ENCODE measurements at regions not wholly inside any gene's neighbourhood (a gene's known extent, or its start where the extent isn't known, plus 50 kb on each side); places are given as distances from the start of the nearest gene placed in this dataset.

DNA sequence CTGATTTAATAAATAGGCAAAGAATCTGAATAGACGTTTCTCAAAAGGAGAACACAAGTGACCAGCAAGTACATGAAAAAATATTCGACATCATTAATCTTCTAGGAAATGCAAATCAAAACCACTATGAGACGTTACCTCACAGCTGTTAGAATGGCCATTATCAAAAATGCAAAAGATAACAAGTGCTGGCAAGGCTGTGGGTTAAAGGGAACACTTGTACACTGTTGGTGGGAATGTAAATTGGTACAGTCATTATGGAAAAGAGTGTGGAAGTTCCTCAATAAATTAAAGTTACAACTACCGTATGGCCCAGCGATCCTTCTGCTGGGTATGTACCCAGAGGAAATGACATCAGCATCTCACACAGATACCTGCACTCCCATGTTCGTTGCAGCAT, 253.9 kb upstream of the BMP2 start:
- no peaks in the 10 kb centered on the region for H3K4me1 Mint-ChIP-seq (ENCODE audit: low read depth)
- no peaks in the 10 kb centered on the region for H3K27me3 Mint-ChIP-seq (ENCODE audit: insufficient read depth)

GRCh38 chr20:6509374-6509773, 258.1 kb upstream of the BMP2 start:
- Mint-ChIP-seq H3K4me3 (no peak overlapping the region), H3K4me1 (ENCODE audit: low read depth) (no peaks in the 10 kb centered on the region), H3K27ac (no peak overlapping the region), H3K36me3 (ENCODE audit: low read depth) (peaks cover 5% of the 10 kb centered on the region; the same call in 1 of the 2 replicates), H3K9me3 (peaks cover 38% of the 10 kb centered on the region), H3K27me3 (ENCODE audit: insufficient read depth) (no peaks in the 10 kb centered on the region)
- no peak for TF ChIP-seq CTCF (IDR thresholded peaks at IDR 0.05)
- no peak for DNase-seq

More for the DNA sequence above, 253.9 kb upstream of the BMP2 start:
- TF ChIP-seq CTCF (IDR thresholded peaks at IDR 0.05), result no peak
- Mint-ChIP-seq H3K27ac (no peak overlapping the region), H3K36me3 (ENCODE audit: low read depth) (peaks cover 5% of the 10 kb centered on the region; the same call in 1 of the 2 replicates), H3K4me3 (no peak overlapping the region), H3K9me3 (peaks cover 28% of the 10 kb centered on the region)
- no peak for DNase-seq

DNA sequence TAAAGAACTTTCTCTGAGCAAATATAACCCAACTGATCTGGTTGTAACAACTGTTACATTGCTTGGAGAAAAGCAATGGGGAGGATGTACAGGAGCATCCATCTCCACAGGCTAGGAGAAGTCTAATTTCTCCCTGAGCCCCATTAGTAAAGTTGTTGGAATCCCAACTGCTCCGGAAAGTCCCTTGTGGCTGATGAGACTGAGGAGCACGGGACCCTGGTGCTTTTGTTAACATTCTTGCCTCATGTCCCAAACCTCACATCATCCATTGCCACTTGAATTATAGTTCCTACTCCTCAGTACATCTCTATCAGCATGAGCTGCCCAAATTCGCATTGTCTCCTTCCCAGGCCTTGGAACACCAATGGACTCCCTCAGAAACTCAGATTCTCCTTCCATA, 260.6 kb upstream of the BMP2 start:
- peaks cover 5% of the 10 kb centered on the region; the same call in 1 of the 2 replicates for H3K36me3 Mint-ChIP-seq (ENCODE audit: low read depth)
- H3K4me1 Mint-ChIP-seq (ENCODE audit: low read depth), result no peaks in the 10 kb centered on the region
- H3K27me3 Mint-ChIP-seq (ENCODE audit: insufficient read depth), result no peaks in the 10 kb centered on the region
- no peak overlapping the region for H3K27ac Mint-ChIP-seq
- H3K9me3 Mint-ChIP-seq, result peaks cover 47% of the 10 kb centered on the region
- no peak overlapping the region for H3K4me3 Mint-ChIP-seq
- no peak for TF ChIP-seq CTCF (IDR thresholded peaks at IDR 0.05)
- DNase-seq, result no peak

DNA sequence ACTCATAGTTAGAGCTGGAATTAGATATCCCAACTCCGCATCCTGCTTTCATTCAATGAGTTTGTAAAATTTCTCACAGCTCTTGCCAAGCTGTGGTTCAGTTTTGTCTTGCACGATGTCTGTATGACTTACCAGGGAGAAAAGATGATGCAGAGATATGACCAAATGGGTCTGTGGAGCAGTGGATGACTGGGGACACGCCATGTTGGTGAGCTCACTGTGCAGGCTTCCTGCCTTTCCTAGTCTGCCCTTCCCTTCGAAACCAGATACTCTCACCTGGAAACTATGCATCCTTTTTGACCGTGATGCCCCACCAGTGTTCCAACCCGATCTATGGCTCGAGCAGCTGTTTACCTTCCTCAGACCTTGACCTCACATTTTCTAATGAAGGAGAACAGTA, 262.7 kb upstream of the BMP2 start:
- Mint-ChIP-seq H3K4me1 (ENCODE audit: low read depth) (no peaks in the 10 kb centered on the region), H3K27ac (no peak overlapping the region), H3K4me3 (no peak overlapping the region), H3K27me3 (ENCODE audit: insufficient read depth) (no peaks in the 10 kb centered on the region), H3K9me3 (peaks cover 42% of the 10 kb centered on the region), H3K36me3 (ENCODE audit: low read depth) (peaks cover 5% of the 10 kb centered on the region; the same call in 1 of the 2 replicates)
- no peak for TF ChIP-seq CTCF (IDR thresholded peaks at IDR 0.05)
- no peak for DNase-seq

GRCh38 chr20:6504179-6504578, 263.3 kb upstream of the BMP2 start:
- no peak overlapping the region for H3K27ac Mint-ChIP-seq
- no peak for DNase-seq
- H3K4me1 Mint-ChIP-seq (ENCODE audit: low read depth), result no peaks in the 10 kb centered on the region
- peaks cover 36% of the 10 kb centered on the region for H3K9me3 Mint-ChIP-seq
- TF ChIP-seq CTCF (IDR thresholded peaks at IDR 0.05), result no peak
- H3K36me3 Mint-ChIP-seq (ENCODE audit: low read depth), result no peaks in the 10 kb centered on the region
- H3K4me3 Mint-ChIP-seq, result no peak overlapping the region
- H3K27me3 Mint-ChIP-seq (ENCODE audit: insufficient read depth), result no peaks in the 10 kb centered on the region

DNA sequence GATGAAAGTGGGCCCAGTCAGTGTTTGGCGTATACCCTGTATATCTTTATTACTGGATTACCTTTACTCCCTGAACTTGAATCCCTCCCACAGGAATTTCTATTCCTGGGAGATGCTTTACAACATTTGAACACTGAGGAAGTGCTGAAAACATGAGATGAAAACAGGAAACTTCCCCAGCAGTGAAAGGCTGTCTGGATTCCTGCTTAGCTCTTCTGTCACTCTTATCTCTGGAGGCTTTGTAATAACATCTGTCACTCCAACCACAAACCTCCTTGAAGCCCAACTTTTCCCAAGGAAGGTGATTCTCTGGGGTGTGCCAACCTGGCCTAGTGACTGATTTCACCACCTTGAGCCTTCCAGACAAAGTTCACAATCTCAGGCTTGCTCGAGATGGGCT, 264.5 kb upstream of the BMP2 start:
- Mint-ChIP-seq H3K27me3 (ENCODE audit: insufficient read depth) (no peaks in the 10 kb centered on the region), H3K4me1 (ENCODE audit: low read depth) (no peaks in the 10 kb centered on the region), H3K36me3 (ENCODE audit: low read depth) (no peaks in the 10 kb centered on the region), H3K9me3 (peaks cover 39% of the 10 kb centered on the region), H3K27ac (no peak overlapping the region), H3K4me3 (no peak overlapping the region)
- TF ChIP-seq CTCF (IDR thresholded peaks at IDR 0.05), result no peak
- DNase-seq, result no peak

Data from HFFc6 (cell line).